Gastroesophageal sphincter (tissue), 4 donors: ENCODE measurements at regions not wholly inside any gene's neighbourhood (a gene's known extent, or its start where the extent isn't known, plus 50 kb on each side); places are given as distances from the start of the nearest gene placed in this dataset.

Source experiments
- ATAC-seq: fragments of 150-250 bp; one replicate; pipeline ENCODE4 v1.9.1; 2016; ENCODE audit warnings: mild to moderate bottlenecking, moderate library complexity
- H3K27ac ChIP-seq, 4 donors: fragments of 200-600 bp; sonication (generic) in 3 of 4; 1 replicate in 3 of 4; 2 replicates in 1 of 4; pipeline ENCODE4 v1.5.1; 2016 to 2019
- H3K27me3 ChIP-seq: fragments of 200-600 bp; sonication (generic); one replicate; pipeline ENCODE4 v1.5.1; 2019
- H3K36me3 ChIP-seq, 2 donors: fragments of 200-600 bp; sonication (generic); one replicate each; pipeline ENCODE4 v1.5.1; 2019; ENCODE audit warnings: control low read depth in 1 of 2
- H3K4me1 ChIP-seq, 3 donors: fragments of 200-600 bp; sonication (generic); 1 replicate in 2 of 3; 2 replicates in 1 of 3; pipeline ENCODE4 v1.5.1; 2016 to 2019; ENCODE audit warnings: control low read depth in 2 of 3
- H3K4me3 ChIP-seq, 2 donors: fragments of 200-600 bp; sonication (generic); one replicate each; pipeline ENCODE4 v1.5.1; 2019; ENCODE audit warnings: mild to moderate bottlenecking in 1 of 2, moderate library complexity in 1 of 2
- H3K9me3 ChIP-seq, 3 donors: fragments of 200-600 bp; sonication (generic); one replicate each; pipeline ENCODE4 v1.5.1; 2017 to 2019; ENCODE audit warnings: control low read depth in 2 of 3
- CTCF ChIP-seq, 4 experiments: fragments of 200-600 bp in 2 of 4; fragments of 450-650 bp in 2 of 4; sonication (generic) in 1 of 4; IDR thresholded peaks; one replicate each; pipeline ENCODE4 v1.5.1; 2017 to 2019; ENCODE audit warnings: antibody characterized with exemption in 4 of 4, mild to moderate bottlenecking in 2 of 4, moderate library complexity in 2 of 4
- EP300 ChIP-seq: sonication (generic); formaldehyde crosslinking; IDR thresholded peaks from one replicate; pipeline ENCODE4 v1.6.1; 2017; ENCODE audit warnings: antibody characterized with exemption, mild to moderate bottlenecking
- POLR2A ChIP-seq, 2 donors: fragments of 450-650 bp; IDR thresholded peaks; one replicate each; pipeline ENCODE4 v1.6.1; 2017; ENCODE audit warnings: antibody characterized with exemption in 2 of 2, mild to moderate bottlenecking in 2 of 2, moderate library complexity in 1 of 2
- POLR2AphosphoS5 ChIP-seq: sonication (generic); formaldehyde crosslinking; IDR thresholded peaks from one replicate; pipeline ENCODE4 v1.6.1; 2017; ENCODE audit warnings: antibody characterized with exemption
- WGBS, 2 donors: methylation state at CpG; one replicate each; pipeline ENCODE4 v1.1.5; 2018; ENCODE audit warnings: low coverage in 1 of 2; 5-methylcytosine and 5-hydroxymethylcytosine counted together

- no peaks in the 10 kb centered on the region for H3K36me3 ChIP-seq
- no peak for ATAC-seq
- 73 to 76% methylated on average over 6 to 8 of the region's 8 CpGs for WGBS, 2 donors
- H3K9me3 ChIP-seq = no peaks in the 10 kb centered on the region
- no peak overlapping the region for H3K4me3 ChIP-seq
- H3K27ac ChIP-seq = no peak overlapping the region
- no peaks in the 10 kb centered on the region for H3K4me1 ChIP-seq
- TF ChIP-seq POLR2AphosphoS5 (no peak), POLR2A (IDR thresholded peaks at IDR 0.05) (no peak), EP300 (no peak)
- peaks cover 5% of the 10 kb centered on the region for H3K27me3 ChIP-seq
These were observed 50.5 kb upstream of the SSTR4 start for GRCh38 chr20:22984606-22985005.

GRCh38 chr20:22985239-22985778, 49.8 kb upstream of the SSTR4 start:
- Histone ChIP-seq H3K27ac (no peak overlapping the region), H3K9me3 (no peaks in the 10 kb centered on the region), H3K4me1 (no peaks in the 10 kb centered on the region), H3K4me3 (no peak overlapping the region), H3K27me3 (peaks cover 5% of the 10 kb centered on the region), H3K36me3 (no peaks in the 10 kb centered on the region)
- 52 to 64% methylated on average over 5 of the region's 5 CpGs for WGBS, 2 donors
- TF ChIP-seq CTCF (IDR thresholded peaks at IDR 0.05) = no peak
- no peak for TF ChIP-seq EP300
- TF ChIP-seq POLR2AphosphoS5 = no peak
- TF ChIP-seq POLR2A (IDR thresholded peaks at IDR 0.05) = no peak
- no peak for ATAC-seq
